ENCODE measurements at regions not wholly inside any gene's neighbourhood (a gene's known extent, or its start where the extent isn't known, plus 50 kb on each side); places are given as distances from the start of the nearest gene placed in this dataset.
A peak's percentile ranks its signal among the peaks of the same experiment; 100 is the strongest.

- no peaks in the 10 kb centered on the region for H3K4me1 ChIP-seq
- TF ChIP-seq POLR2A (IDR thresholded peaks at IDR 0.05): no peak
- no peak for TF ChIP-seq CTCF (IDR thresholded peaks at IDR 0.05)
- no peak for TF ChIP-seq POLR2AphosphoS5 (IDR thresholded peaks at IDR 0.05; ENCODE audit: insufficient read depth in 1 of 2, low read depth in 1 of 2)
- no peaks in the 10 kb centered on the region for H3K9me3 ChIP-seq
- no peaks in the 10 kb centered on the region for H3K27me3 ChIP-seq
- no peak overlapping the region for H3K4me3 ChIP-seq
- H3K36me3 ChIP-seq: no peaks in the 10 kb centered on the region
- H3K27ac ChIP-seq: no peak overlapping the region
- DNase-seq (ENCODE audit: extremely low spot score in 2 of 2): no peak
- intact Hi-C loops (cut with DNase I): no loop called here
These were observed 567.9 kb downstream of the FBXO15 start for GRCh38 chr18:73579698-73580097.

- H3K27me3 ChIP-seq: no peaks in the 10 kb centered on the region
- no peak overlapping the region for H3K27ac ChIP-seq
- H3K9me3 ChIP-seq: no peaks in the 10 kb centered on the region
- DNase-seq (ENCODE audit: extremely low spot score in 2 of 2): no peak
- intact Hi-C loops (cut with DNase I): no loop called here
- H3K4me3 ChIP-seq: no peak overlapping the region
- no peaks in the 10 kb centered on the region for H3K4me1 ChIP-seq
- TF ChIP-seq CTCF (IDR thresholded peaks at IDR 0.05): no peak
- TF ChIP-seq POLR2A (IDR thresholded peaks at IDR 0.05): no peak
- TF ChIP-seq POLR2AphosphoS5 (IDR thresholded peaks at IDR 0.05; ENCODE audit: insufficient read depth in 1 of 2, low read depth in 1 of 2): no peak
- H3K36me3 ChIP-seq: no peaks in the 10 kb centered on the region
These were observed 570.3 kb downstream of the FBXO15 start for GRCh38 chr18:73577365-73577764.

- TF ChIP-seq POLR2AphosphoS5 (IDR thresholded peaks at IDR 0.05; ENCODE audit: insufficient read depth in 1 of 2, low read depth in 1 of 2): peak in 1 of 2 donors; percentile 76
- no peak for TF ChIP-seq POLR2A (IDR thresholded peaks at IDR 0.05)
- no peak for TF ChIP-seq CTCF (IDR thresholded peaks at IDR 0.05)
- no peak for DNase-seq (ENCODE audit: extremely low spot score in 2 of 2)
These were observed 583.6 kb downstream of the FBXO15 start for GRCh38 chr18:73563901-73564472.

GRCh38 chr18:73563345-73563744 is 584.3 kb downstream of the FBXO15 start:
- H3K4me3 ChIP-seq: no peak overlapping the region
- H3K36me3 ChIP-seq: no peaks in the 10 kb centered on the region
- intact Hi-C loops (cut with DNase I): no loop called here
- no peaks in the 10 kb centered on the region for H3K4me1 ChIP-seq
- no peak for TF ChIP-seq POLR2A (IDR thresholded peaks at IDR 0.05)
- TF ChIP-seq CTCF (IDR thresholded peaks at IDR 0.05): no peak
- no peak for TF ChIP-seq POLR2AphosphoS5 (IDR thresholded peaks at IDR 0.05; ENCODE audit: insufficient read depth in 1 of 2, low read depth in 1 of 2)
- DNase-seq (ENCODE audit: extremely low spot score in 2 of 2): no peak
- H3K9me3 ChIP-seq: no peaks in the 10 kb centered on the region
- no peak overlapping the region for H3K27ac ChIP-seq
- H3K27me3 ChIP-seq: no peaks in the 10 kb centered on the region

More at GRCh38 chr18:73563901-73564472, 583.6 kb downstream of the FBXO15 start:
- Histone ChIP-seq H3K4me1 (no peaks in the 10 kb centered on the region), H3K27me3 (no peaks in the 10 kb centered on the region), H3K9me3 (no peaks in the 10 kb centered on the region), H3K27ac (no peak overlapping the region), H3K4me3 (no peak overlapping the region), H3K36me3 (no peaks in the 10 kb centered on the region)
- intact Hi-C loops (cut with DNase I): no loop called here

GRCh38 chr18:73556904-73557303 is 590.7 kb downstream of the FBXO15 start:
- intact Hi-C loops (cut with DNase I): no loop called here
- no peak for TF ChIP-seq POLR2A (IDR thresholded peaks at IDR 0.05)
- no peak for TF ChIP-seq POLR2AphosphoS5 (IDR thresholded peaks at IDR 0.05; ENCODE audit: insufficient read depth in 1 of 2, low read depth in 1 of 2)
- no peak for TF ChIP-seq CTCF (IDR thresholded peaks at IDR 0.05)
- Histone ChIP-seq H3K36me3 (no peaks in the 10 kb centered on the region), H3K4me1 (no peaks in the 10 kb centered on the region), H3K27ac (no peak overlapping the region), H3K4me3 (no peak overlapping the region), H3K9me3 (no peaks in the 10 kb centered on the region), H3K27me3 (no peaks in the 10 kb centered on the region)
- DNase-seq (ENCODE audit: extremely low spot score in 2 of 2): no peak

Measured in vagina (tissue), 2 donors.